ENCODE measurements at regions not wholly inside any gene's neighbourhood (a gene's known extent, or its start where the extent isn't known, plus 50 kb on each side); places are given as distances from the start of the nearest gene placed in this dataset.

GRCh38 chr10:131706952-131707351 is 193.9 kb upstream of the PPP2R2D start:
- no peak for DNase-seq (ENCODE audit: low read depth in 2 of 2)

- DNase-seq (ENCODE audit: low read depth in 2 of 2), result no peak
These were observed 192.5 kb upstream of the PPP2R2D start for GRCh38 chr10:131708225-131708880.

- DNase-seq (ENCODE audit: low read depth in 2 of 2), result no peak
These were observed 190.5 kb upstream of the PPP2R2D start for GRCh38 chr10:131710142-131710861.

GRCh38 chr10:131722121-131722520 is 178.7 kb upstream of the PPP2R2D start:
- DNase-seq (ENCODE audit: low read depth in 2 of 2), result no peak

- DNase-seq (ENCODE audit: low read depth in 2 of 2), result no peak
These were observed 178.1 kb upstream of the PPP2R2D start for GRCh38 chr10:131722525-131723264.

- no peak for DNase-seq (ENCODE audit: low read depth in 2 of 2)
These were observed 177.3 kb upstream of the PPP2R2D start for GRCh38 chr10:131723297-131724168.

GRCh38 chr10:131724169-131724545 is 176.7 kb upstream of the PPP2R2D start:
- no peak for DNase-seq (ENCODE audit: low read depth in 2 of 2)

- DNase-seq (ENCODE audit: low read depth in 2 of 2), result no peak
These were observed 175.8 kb upstream of the PPP2R2D start for GRCh38 chr10:131724891-131725580.

GRCh38 chr10:131725581-131726069 is 175.2 kb upstream of the PPP2R2D start:
- DNase-seq (ENCODE audit: low read depth in 2 of 2), result no peak

GRCh38 chr10:131726076-131726880 is 174.5 kb upstream of the PPP2R2D start:
- no peak for DNase-seq (ENCODE audit: low read depth in 2 of 2)

GRCh38 chr10:131726967-131727366 is 173.8 kb upstream of the PPP2R2D start:
- no peak for DNase-seq (ENCODE audit: low read depth in 2 of 2)

- DNase-seq (ENCODE audit: low read depth in 2 of 2), result no peak
These were observed 173.2 kb upstream of the PPP2R2D start for GRCh38 chr10:131727560-131727959.

GRCh38 chr10:131728286-131729228 is 172.3 kb upstream of the PPP2R2D start:
- DNase-seq (ENCODE audit: low read depth in 2 of 2), result no peak

- no peak for DNase-seq (ENCODE audit: low read depth in 2 of 2)
These were observed 171.4 kb upstream of the PPP2R2D start for GRCh38 chr10:131729361-131729760.

GRCh38 chr10:131729938-131730660 is 170.7 kb upstream of the PPP2R2D start:
- DNase-seq (ENCODE audit: low read depth in 2 of 2), result no peak

- no peak for DNase-seq (ENCODE audit: low read depth in 2 of 2)
These were observed 169.9 kb upstream of the PPP2R2D start for GRCh38 chr10:131730771-131731497.

- DNase-seq (ENCODE audit: low read depth in 2 of 2), result no peak
These were observed 168.8 kb upstream of the PPP2R2D start for GRCh38 chr10:131731780-131732630.
